ENCODE measurements at regions not wholly inside any gene's neighbourhood (a gene's known extent, or its start where the extent isn't known, plus 50 kb on each side); places are given as distances from the start of the nearest gene placed in this dataset.

DNA sequence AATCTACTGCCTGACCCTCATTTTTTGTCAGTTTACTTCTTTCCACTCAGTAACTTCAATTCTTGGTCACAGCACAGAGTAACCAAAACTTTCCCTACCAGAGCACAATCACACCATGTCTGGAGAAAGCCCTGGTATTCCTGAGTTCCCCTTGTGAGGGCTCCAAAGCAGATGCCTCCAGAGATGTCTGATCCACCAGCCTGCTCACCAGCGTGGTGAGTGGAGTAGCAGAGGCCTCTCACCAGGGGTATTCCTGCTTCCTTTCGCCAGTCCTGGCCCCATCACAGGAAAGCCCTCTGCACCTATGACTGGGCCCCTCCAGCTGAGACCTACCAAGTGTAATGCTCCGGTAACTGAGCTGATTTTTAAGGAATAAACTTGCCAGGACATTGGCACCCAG lies 205.4 kb upstream of the HS3ST3A1 start:
- TF ChIP-seq, protein P1, sequence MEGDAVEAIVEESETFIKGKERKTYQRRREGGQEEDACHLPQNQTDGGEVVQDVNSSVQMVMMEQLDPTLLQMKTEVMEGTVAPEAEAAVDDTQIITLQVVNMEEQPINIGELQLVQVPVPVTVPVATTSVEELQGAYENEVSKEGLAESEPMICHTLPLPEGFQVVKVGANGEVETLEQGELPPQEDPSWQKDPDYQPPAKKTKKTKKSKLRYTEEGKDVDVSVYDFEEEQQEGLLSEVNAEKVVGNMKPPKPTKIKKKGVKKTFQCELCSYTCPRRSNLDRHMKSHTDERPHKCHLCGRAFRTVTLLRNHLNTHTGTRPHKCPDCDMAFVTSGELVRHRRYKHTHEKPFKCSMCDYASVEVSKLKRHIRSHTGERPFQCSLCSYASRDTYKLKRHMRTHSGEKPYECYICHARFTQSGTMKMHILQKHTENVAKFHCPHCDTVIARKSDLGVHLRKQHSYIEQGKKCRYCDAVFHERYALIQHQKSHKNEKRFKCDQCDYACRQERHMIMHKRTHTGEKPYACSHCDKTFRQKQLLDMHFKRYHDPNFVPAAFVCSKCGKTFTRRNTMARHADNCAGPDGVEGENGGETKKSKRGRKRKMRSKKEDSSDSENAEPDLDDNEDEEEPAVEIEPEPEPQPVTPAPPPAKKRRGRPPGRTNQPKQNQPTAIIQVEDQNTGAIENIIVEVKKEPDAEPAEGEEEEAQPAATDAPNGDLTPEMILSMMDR (IDR thresholded peaks at IDR 0.05), result no peak
- no peak for TF ChIP-seq POLR2A (IDR thresholded peaks at IDR 0.05)

All from thyroid gland (tissue), 4 donors.